ENCODE measurements at regions not wholly inside any gene's neighbourhood (a gene's known extent, or its start where the extent isn't known, plus 50 kb on each side); places are given as distances from the start of the nearest gene placed in this dataset.

DNA sequence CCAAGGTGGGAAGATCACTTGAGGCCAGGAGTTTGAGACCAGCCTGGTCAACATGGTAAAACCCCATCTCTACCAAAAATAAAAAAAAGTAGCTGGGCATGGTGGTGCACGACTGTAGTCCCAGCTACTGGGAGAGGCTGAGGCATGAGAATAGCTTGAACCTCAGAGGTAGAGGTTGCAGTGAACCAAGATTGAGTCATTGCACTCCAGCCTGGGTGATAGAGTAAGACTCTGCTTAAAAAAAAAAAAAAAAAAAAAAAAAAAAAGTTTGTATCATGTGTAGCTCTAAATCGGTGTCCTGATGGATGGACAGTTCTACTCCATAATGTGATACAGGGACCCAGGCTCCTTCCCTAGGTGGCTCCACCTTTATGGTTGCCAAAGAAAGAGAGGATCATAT lies 497.1 kb upstream of the RBFOX1 start:
- TF ChIP-seq, protein P1, sequence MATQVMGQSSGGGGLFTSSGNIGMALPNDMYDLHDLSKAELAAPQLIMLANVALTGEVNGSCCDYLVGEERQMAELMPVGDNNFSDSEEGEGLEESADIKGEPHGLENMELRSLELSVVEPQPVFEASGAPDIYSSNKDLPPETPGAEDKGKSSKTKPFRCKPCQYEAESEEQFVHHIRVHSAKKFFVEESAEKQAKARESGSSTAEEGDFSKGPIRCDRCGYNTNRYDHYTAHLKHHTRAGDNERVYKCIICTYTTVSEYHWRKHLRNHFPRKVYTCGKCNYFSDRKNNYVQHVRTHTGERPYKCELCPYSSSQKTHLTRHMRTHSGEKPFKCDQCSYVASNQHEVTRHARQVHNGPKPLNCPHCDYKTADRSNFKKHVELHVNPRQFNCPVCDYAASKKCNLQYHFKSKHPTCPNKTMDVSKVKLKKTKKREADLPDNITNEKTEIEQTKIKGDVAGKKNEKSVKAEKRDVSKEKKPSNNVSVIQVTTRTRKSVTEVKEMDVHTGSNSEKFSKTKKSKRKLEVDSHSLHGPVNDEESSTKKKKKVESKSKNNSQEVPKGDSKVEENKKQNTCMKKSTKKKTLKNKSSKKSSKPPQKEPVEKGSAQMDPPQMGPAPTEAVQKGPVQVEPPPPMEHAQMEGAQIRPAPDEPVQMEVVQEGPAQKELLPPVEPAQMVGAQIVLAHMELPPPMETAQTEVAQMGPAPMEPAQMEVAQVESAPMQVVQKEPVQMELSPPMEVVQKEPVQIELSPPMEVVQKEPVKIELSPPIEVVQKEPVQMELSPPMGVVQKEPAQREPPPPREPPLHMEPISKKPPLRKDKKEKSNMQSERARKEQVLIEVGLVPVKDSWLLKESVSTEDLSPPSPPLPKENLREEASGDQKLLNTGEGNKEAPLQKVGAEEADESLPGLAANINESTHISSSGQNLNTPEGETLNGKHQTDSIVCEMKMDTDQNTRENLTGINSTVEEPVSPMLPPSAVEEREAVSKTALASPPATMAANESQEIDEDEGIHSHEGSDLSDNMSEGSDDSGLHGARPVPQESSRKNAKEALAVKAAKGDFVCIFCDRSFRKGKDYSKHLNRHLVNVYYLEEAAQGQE (IDR thresholded peaks at IDR 0.05; ENCODE audit: insufficient read depth in 1 of 2, low read depth in 2 of 2, low read length in 2 of 2) = no peak
- TF ChIP-seq SIN3A (IDR thresholded peaks at IDR 0.05; ENCODE audit: borderline replicate concordance, insufficient read depth, low read length) (no peak), TAF1 (IDR thresholded peaks at IDR 0.05; ENCODE audit: borderline replicate concordance, insufficient read depth, low read length) (no peak), FOXP2 (optimal IDR thresholded peaks at IDR 0.05; ENCODE audit: borderline replicate concordance, extremely low read depth, extremely low read length, insufficient read depth) (no peak), POLR2AphosphoS5 (IDR thresholded peaks at IDR 0.05; ENCODE audit: low read depth, low read length) (no peak)

DNA sequence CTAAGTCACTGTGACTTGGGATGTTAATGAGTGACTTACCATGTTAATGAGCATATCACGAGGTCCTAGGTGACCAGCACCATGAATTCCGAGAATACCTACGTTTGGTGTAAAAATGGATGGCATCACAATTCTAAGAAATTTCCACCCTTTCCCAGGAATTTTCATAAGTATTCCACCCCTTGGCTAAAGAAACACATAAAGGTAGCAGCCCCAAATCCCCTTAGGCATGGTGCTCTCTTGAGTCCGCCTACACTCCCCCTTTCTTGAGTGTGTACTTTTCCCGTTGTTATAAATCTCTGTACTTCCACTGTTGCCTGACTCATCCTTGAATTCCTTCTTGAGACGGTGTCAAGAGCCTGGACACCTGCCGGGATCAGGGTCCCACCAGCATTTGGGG lies 504.0 kb upstream of the RBFOX1 start:
- no peak for TF ChIP-seq TAF1 (IDR thresholded peaks at IDR 0.05; ENCODE audit: borderline replicate concordance, insufficient read depth, low read length)

DNA sequence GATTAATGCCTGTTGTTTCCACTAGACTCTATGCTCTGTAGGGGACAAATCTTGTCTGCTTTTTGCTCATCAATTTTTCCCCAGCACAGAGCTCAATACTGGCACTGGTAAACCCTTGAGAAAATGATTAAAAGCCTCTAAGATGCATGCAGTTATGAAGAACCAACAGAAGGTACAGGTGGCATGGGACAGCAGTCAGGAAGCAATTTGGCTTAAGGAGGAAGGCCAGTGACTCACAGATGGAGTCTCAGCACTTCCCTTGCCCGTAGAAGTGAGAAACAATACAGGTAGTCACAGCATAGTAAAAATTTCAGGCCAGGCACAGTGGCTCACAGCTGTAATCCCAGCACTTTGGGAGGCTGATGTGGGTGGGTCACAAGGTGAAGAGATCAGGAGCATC lies 504.7 kb upstream of the RBFOX1 start:
- TF ChIP-seq TAF1 (IDR thresholded peaks at IDR 0.05; ENCODE audit: borderline replicate concordance, insufficient read depth, low read length) (no peak), POLR2AphosphoS5 (IDR thresholded peaks at IDR 0.05; ENCODE audit: low read depth, low read length) (no peak), FOXP2 (optimal IDR thresholded peaks at IDR 0.05; ENCODE audit: borderline replicate concordance, extremely low read depth, extremely low read length, insufficient read depth) (no peak), SIN3A (IDR thresholded peaks at IDR 0.05; ENCODE audit: borderline replicate concordance, insufficient read depth, low read length) (no peak)
- TF ChIP-seq, protein P1 (IDR thresholded peaks at IDR 0.05; ENCODE audit: insufficient read depth in 1 of 2, low read depth in 2 of 2, low read length in 2 of 2) = no peak

- TF ChIP-seq SIN3A (IDR thresholded peaks at IDR 0.05; ENCODE audit: borderline replicate concordance, insufficient read depth, low read length) (no peak), POLR2AphosphoS5 (IDR thresholded peaks at IDR 0.05; ENCODE audit: low read depth, low read length) (no peak), TAF1 (IDR thresholded peaks at IDR 0.05; ENCODE audit: borderline replicate concordance, insufficient read depth, low read length) (no peak), FOXP2 (optimal IDR thresholded peaks at IDR 0.05; ENCODE audit: borderline replicate concordance, extremely low read depth, extremely low read length, insufficient read depth) (no peak)
- TF ChIP-seq, protein P1 (IDR thresholded peaks at IDR 0.05; ENCODE audit: insufficient read depth in 1 of 2, low read depth in 2 of 2, low read length in 2 of 2) = no peak
Measured at GRCh38 chr16:6827267-6827666, 505.4 kb upstream of the RBFOX1 start.

DNA sequence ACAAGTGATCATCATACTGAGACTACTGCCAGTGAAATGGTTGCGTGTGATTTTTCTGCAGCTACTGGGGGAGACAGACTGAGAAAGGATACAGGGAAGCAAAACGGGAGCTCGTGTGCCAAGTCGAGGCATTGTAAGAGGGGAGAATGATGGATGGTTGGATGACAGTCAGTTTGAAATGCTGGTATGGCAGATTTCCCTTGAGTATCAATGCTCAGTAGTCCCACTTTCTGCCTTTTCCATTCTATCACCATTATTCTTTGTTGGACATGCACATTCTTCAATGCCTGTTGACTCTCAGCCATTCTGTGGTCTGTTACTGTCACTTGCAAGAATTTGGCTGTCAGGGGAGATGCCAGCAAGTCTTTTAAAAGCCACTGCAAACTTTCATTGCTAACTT lies 510.6 kb upstream of the RBFOX1 start:
- TF ChIP-seq TAF1 (IDR thresholded peaks at IDR 0.05; ENCODE audit: borderline replicate concordance, insufficient read depth, low read length) = no peak
- TF ChIP-seq, protein P1 (IDR thresholded peaks at IDR 0.05; ENCODE audit: insufficient read depth in 1 of 2, low read depth in 2 of 2, low read length in 2 of 2) = no peak
- TF ChIP-seq SIN3A (IDR thresholded peaks at IDR 0.05; ENCODE audit: borderline replicate concordance, insufficient read depth, low read length) = no peak
- no peak for TF ChIP-seq FOXP2 (optimal IDR thresholded peaks at IDR 0.05; ENCODE audit: borderline replicate concordance, extremely low read depth, extremely low read length, insufficient read depth)
- no peak for TF ChIP-seq POLR2AphosphoS5 (IDR thresholded peaks at IDR 0.05; ENCODE audit: low read depth, low read length)
